ENCODE measurements at regions not wholly inside any gene's neighbourhood (a gene's known extent, or its start where the extent isn't known, plus 50 kb on each side); places are given as distances from the start of the nearest gene placed in this dataset.
"Not testable (repeated sequence)": the region's sequence is repeated elsewhere in the genome, so short reads cannot be mapped to it uniquely, and the experiment has no call there.

DNA sequence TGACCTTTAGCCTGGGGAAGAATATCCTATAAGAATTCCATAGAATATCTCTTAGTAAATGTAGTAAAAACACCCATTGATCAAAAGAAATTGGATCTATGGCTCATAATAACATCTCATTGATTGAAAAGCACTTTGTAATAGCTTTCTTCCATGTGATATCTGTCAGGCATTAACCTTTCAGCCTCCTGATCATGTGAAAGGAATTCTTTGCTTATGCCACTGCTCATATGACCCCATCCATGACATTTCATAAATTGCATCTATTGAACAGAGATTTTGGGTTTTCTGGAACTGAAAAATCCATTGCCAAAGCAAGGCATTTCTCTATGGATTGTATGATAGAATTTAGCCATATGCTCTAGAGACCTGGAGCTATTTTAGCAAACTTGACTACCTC lies 519.3 kb upstream of the PFKP start:
- Histone ChIP-seq H3K4me2 (ENCODE audit: insufficient read depth, low read length) (no peak overlapping the region), H3K4me3 (ENCODE audit: insufficient read depth, low read length) (no peak overlapping the region), H3K27me3 (ENCODE audit: insufficient read depth, low read length) (no peaks in the 10 kb centered on the region), H3K79me2 (ENCODE audit: insufficient read depth, low read length) (no peaks in the 10 kb centered on the region), H4K20me1 (ENCODE audit: insufficient read depth, low read length) (no peaks in the 10 kb centered on the region), H3K36me3 (ENCODE audit: insufficient read depth, low read length) (no peaks in the 10 kb centered on the region), H2AFZ (ENCODE audit: low read length) (no peak overlapping the region), H3K4me1 (ENCODE audit: insufficient read depth, low read length) (no peaks in the 10 kb centered on the region), H3K27ac (ENCODE audit: low read depth, low read length) (no peak overlapping the region), H3K9me3 (ENCODE audit: low read depth, low read length) (no peaks in the 10 kb centered on the region)
- no peak for DNase-seq (ENCODE audit: insufficient read length, low spot score, missing footprints)
- TF ChIP-seq, protein P1, sequence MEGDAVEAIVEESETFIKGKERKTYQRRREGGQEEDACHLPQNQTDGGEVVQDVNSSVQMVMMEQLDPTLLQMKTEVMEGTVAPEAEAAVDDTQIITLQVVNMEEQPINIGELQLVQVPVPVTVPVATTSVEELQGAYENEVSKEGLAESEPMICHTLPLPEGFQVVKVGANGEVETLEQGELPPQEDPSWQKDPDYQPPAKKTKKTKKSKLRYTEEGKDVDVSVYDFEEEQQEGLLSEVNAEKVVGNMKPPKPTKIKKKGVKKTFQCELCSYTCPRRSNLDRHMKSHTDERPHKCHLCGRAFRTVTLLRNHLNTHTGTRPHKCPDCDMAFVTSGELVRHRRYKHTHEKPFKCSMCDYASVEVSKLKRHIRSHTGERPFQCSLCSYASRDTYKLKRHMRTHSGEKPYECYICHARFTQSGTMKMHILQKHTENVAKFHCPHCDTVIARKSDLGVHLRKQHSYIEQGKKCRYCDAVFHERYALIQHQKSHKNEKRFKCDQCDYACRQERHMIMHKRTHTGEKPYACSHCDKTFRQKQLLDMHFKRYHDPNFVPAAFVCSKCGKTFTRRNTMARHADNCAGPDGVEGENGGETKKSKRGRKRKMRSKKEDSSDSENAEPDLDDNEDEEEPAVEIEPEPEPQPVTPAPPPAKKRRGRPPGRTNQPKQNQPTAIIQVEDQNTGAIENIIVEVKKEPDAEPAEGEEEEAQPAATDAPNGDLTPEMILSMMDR (IDR thresholded peaks at IDR 0.05; ENCODE audit: extremely low read depth, low read depth, low read length), result no peak

DNA sequence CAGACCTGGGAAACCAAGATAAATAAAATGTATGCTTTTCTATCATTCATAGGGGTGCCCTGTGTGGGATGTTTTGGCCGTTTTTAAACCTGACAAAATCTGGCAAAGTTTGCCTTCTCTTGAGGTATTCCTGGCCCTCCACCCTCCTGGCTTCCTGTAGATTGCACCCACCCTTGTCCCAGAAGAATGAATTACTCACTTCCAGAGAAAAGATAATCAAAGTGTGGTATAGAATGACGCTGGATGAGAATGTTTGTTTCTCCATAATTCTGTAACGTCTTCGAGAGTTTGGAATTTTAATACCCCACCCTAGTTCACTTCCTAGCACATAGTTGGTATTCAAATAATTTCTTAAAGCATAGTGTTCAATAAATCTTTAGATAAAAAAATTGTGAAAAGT lies 519.7 kb upstream of the PFKP start:
- DNase-seq (ENCODE audit: insufficient read length, low spot score, missing footprints), result no peak
- H3K36me3 ChIP-seq (ENCODE audit: insufficient read depth, low read length), result no peaks in the 10 kb centered on the region

DNA sequence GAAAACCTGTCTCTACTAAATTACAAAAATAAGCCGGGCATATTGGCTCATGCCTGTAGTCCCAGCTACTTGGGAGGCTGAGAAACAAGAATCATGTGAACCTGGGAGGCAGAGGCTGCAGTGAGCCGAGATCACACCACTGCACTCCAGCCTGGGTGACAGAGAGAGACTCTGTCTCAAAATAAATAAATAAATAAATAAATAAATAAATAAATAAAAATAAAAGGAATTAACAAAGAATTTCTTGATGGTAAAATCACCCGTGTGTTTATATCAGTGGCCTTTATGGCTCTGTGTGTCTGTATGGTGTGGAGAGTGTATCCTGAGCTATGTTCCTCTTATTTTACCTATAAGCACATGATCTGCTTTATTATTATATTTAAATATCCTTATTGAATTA lies 520.5 kb upstream of the PFKP start:
- H3K4me3 ChIP-seq (ENCODE audit: insufficient read depth, low read length); H2AFZ ChIP-seq (ENCODE audit: low read length): not testable (repeated sequence)

More for the DNA sequence above, 519.7 kb upstream of the PFKP start:
- Histone ChIP-seq H4K20me1 (ENCODE audit: insufficient read depth, low read length) (no peaks in the 10 kb centered on the region), H3K27me3 (ENCODE audit: insufficient read depth, low read length) (no peaks in the 10 kb centered on the region), H3K79me2 (ENCODE audit: insufficient read depth, low read length) (no peaks in the 10 kb centered on the region), H3K27ac (ENCODE audit: low read depth, low read length) (no peak overlapping the region), H2AFZ (ENCODE audit: low read length) (no peak overlapping the region), H3K9me3 (ENCODE audit: low read depth, low read length) (no peaks in the 10 kb centered on the region), H3K4me1 (ENCODE audit: insufficient read depth, low read length) (no peaks in the 10 kb centered on the region), H3K4me3 (ENCODE audit: insufficient read depth, low read length) (no peak overlapping the region), H3K4me2 (ENCODE audit: insufficient read depth, low read length) (no peak overlapping the region)
- TF ChIP-seq, protein P1 (IDR thresholded peaks at IDR 0.05; ENCODE audit: extremely low read depth, low read depth, low read length), result no peak

DNA sequence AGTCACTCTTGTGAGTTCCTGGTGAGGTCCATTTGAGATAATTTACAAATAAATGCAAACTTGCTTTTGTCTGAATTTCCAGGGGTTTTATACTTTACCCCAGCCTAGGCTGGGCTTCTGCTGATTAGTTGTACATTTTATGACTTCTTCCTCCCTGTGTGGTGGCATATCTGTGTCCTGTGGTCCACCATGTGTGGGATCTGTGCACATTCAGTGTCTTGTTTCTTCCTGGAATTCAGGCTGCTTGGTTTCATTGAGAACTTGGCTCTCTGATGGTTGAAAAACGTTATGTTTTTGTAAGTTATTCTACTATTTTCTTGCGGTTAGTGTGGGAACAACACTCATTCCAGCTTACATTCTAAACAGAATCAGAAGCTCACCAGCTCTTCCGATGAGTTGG lies 523.4 kb upstream of the PFKP start:
- H3K27ac ChIP-seq (ENCODE audit: low read depth, low read length), result no peak overlapping the region
- H3K79me2 ChIP-seq (ENCODE audit: insufficient read depth, low read length), result no peaks in the 10 kb centered on the region
- H3K36me3 ChIP-seq (ENCODE audit: insufficient read depth, low read length), result no peaks in the 10 kb centered on the region
- no peaks in the 10 kb centered on the region for H4K20me1 ChIP-seq (ENCODE audit: insufficient read depth, low read length)
- no peaks in the 10 kb centered on the region for H3K9me3 ChIP-seq (ENCODE audit: low read depth, low read length)
- no peak for DNase-seq (ENCODE audit: insufficient read length, low spot score, missing footprints)
- TF ChIP-seq, protein P1 (IDR thresholded peaks at IDR 0.05; ENCODE audit: extremely low read depth, low read depth, low read length), result no peak
- no peak overlapping the region for H3K4me3 ChIP-seq (ENCODE audit: insufficient read depth, low read length)
- no peaks in the 10 kb centered on the region for H3K27me3 ChIP-seq (ENCODE audit: insufficient read depth, low read length)
- no peak overlapping the region for H2AFZ ChIP-seq (ENCODE audit: low read length)
- H3K4me2 ChIP-seq (ENCODE audit: insufficient read depth, low read length), result no peak overlapping the region
- no peaks in the 10 kb centered on the region for H3K4me1 ChIP-seq (ENCODE audit: insufficient read depth, low read length)

More for the DNA sequence above, 520.5 kb upstream of the PFKP start:
- not testable (repeated sequence) for H3K4me1 ChIP-seq (ENCODE audit: insufficient read depth, low read length); H3K36me3 ChIP-seq (ENCODE audit: insufficient read depth, low read length); H3K9me3 ChIP-seq (ENCODE audit: low read depth, low read length); H3K27me3 ChIP-seq (ENCODE audit: insufficient read depth, low read length); DNase-seq (ENCODE audit: insufficient read length, low spot score, missing footprints); H3K79me2 ChIP-seq (ENCODE audit: insufficient read depth, low read length); H3K4me2 ChIP-seq (ENCODE audit: insufficient read depth, low read length); H4K20me1 ChIP-seq (ENCODE audit: insufficient read depth, low read length); H3K27ac ChIP-seq (ENCODE audit: low read depth, low read length)

Data from osteoblast (primary cell).